ENCODE measurements at regions not wholly inside any gene's neighbourhood (a gene's known extent, or its start where the extent isn't known, plus 50 kb on each side); places are given as distances from the start of the nearest gene placed in this dataset.

- no peak for DNase-seq (ENCODE audit: low read depth)
Observed at GRCh38 chr5:56480705-56481427, 247.7 kb upstream of the ANKRD55 start.

- DNase-seq (ENCODE audit: low read depth) = no peak
Observed at GRCh38 chr5:56480078-56480704, 247.1 kb upstream of the ANKRD55 start.

- no peak for DNase-seq (ENCODE audit: low read depth)
Observed at GRCh38 chr5:56479696-56480077, 246.6 kb upstream of the ANKRD55 start.

- no peak for DNase-seq (ENCODE audit: low read depth)
Observed at GRCh38 chr5:56479126-56479525, 246.0 kb upstream of the ANKRD55 start.

DNA sequence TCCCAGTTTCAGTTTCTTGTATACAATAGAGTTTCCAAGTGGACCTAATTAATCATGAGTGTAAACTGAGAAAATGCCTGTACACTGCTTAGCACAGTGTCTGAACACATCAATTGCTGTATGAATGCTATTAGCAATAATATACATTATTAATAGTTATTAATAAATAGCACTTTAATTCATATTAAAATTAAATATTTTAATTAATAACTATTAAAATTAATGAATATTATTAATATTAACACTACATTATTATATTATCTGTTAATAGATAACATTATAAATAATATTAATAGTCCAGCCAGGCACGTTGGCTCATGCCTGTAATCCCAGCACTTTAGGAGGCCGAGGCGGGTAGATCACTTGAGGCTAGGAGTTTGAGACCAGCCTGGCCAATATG is 244.9 kb upstream of the ANKRD55 start:
- DNase-seq (ENCODE audit: low read depth) = no peak

GRCh38 chr5:56476487-56476856 is 243.3 kb upstream of the ANKRD55 start:
- DNase-seq (ENCODE audit: low read depth) = no peak

- no peak for DNase-seq (ENCODE audit: low read depth)
Observed at GRCh38 chr5:56475689-56476486, 242.8 kb upstream of the ANKRD55 start.

DNA sequence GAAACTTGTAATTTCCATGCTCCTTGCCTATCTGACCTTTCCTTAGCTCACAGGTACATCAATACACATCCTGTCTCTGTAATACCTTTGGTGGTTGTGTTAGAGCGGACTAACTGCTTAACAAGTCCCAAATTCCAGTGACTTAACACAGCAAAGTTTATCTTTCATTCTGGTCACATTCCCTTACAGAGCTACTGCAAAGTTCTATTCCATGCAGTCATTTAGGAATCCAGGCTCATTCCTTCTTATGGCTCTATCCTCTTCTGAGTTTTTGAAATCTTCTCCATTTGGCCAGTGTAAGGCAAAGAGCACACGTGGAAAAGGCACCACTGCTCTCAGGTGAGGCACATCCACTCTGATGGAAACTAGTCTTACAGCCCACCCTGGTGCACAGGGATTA is 238.6 kb upstream of the ANKRD55 start:
- no peak for DNase-seq (ENCODE audit: low read depth)

DNA sequence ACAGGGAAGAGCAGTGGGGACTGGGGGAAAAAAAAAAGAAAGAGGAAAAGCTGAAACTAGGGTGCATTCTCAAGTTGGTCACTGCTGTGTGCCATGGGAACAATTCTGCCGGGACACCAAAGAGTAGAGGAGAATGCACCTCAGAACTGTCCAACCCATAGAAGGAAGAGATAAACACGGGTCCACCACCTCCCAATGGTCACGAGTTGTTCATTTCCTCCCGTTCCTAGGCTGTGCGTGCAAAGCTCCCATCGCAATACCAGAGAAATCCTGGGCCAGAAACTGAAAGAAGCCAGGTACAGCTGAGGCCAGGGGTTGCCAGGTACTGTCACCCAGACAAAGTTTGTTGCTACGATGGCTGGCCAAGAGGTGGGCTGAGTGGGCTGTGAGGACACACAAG is 236.9 kb upstream of the ANKRD55 start:
- no peak for DNase-seq (ENCODE audit: low read depth)

DNA sequence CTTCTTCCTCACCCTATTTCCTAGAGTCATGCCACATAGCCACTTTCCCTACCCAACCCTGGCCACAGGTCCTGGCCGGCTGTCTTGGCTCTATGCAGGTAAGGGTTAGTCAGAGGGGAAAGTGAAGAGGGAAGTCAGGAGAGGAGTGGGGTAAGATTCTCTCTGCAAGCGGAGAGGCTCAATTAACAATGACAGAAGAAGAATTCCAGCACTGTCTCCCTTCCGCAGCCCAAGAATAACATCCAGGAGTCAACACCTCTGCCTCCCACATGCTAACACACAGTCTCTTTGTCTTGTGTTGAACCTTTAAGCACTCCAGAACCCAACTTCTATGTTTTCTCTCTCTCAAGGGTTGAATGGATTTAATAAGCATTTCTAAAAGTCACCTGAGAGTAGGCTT is 235.1 kb upstream of the ANKRD55 start:
- DNase-seq (ENCODE audit: low read depth) = no peak

DNA sequence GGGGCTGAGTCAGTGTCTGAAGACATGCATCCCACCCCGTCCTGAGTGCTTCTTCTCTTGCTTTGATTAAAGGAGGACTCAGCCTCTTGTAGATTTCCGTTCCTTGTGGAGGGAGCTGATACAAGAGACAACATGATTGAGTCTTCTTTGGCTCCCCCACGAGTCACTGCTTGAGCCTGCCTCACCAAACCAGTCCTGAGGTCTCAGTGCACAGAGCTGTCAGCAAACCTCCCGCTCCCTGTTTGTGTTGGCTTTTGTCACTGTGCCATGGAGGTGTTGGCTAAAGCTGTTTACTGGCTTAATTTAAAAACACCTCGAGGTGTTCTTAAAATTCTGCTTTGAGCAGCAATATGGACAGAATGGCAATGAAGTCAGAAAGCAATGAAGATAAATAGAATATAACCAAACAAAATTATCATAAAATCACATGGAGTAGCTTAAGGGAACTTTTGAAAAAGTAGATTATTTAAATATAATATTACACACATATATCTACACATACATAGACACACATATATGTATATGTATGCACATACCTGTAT is 234.1 kb upstream of the ANKRD55 start:
- DNase-seq (ENCODE audit: low read depth) = no peak

- DNase-seq (ENCODE audit: low read depth) = no peak
Observed at GRCh38 chr5:56466136-56466816, 233.1 kb upstream of the ANKRD55 start.

- no peak for DNase-seq (ENCODE audit: low read depth)
Observed at GRCh38 chr5:56465769-56466135, 232.6 kb upstream of the ANKRD55 start.

GRCh38 chr5:56464935-56465768 is 232.0 kb upstream of the ANKRD55 start:
- no peak for DNase-seq (ENCODE audit: low read depth)

DNA sequence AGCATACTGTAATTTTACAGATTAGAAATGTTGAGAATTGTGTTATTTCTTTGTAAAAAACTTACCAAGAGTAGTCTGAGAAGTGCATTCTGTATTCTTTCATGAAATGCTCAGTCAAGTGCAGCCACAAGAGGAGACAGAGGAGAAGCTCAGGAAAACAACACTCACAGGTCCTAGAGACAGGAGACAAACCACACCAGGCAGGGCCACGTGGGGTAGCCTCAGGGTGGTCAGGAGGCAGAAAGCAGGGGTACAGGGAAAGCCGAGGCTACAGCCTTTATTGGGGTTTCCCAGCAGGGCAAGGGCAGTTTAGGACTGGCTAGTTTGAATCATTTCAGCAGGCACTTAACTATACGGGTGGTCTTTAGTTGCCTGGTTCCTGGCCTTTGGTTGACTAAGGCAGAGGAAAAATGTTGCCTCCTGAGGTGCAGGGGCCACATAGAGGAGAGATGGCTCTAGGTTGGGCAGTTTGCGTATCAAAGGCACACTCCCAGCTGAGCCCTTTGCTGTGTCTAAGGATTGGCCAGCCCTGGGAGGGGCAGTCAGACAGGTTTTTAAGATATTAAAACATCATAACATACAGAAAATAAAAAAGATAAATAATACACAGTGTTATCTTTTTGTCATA is 230.9 kb upstream of the ANKRD55 start:
- no peak for DNase-seq (ENCODE audit: low read depth)

DNA sequence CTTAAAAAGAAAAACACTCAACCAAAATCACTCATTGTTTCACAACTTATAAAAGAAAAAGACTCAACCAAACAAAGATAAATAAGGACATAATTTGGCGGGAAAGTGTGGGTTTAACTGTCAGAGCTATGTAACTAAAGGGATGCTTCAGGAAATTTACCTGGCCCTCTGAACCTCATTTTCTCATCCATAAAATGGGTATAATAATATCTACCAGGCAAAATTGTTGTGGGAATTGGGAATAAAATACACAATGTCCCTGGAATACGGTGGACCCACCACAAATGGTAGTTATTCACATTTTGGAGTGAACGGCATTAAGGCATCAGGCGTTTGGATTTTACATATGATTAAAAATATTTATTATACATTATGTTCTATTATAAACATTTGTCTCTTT is 228.5 kb upstream of the ANKRD55 start:
- no peak for DNase-seq (ENCODE audit: low read depth)

- no peak for DNase-seq (ENCODE audit: low read depth)
Observed at GRCh38 chr5:56460681-56461191, 227.6 kb upstream of the ANKRD55 start.

GRCh38 chr5:56460195-56460546 is 227.0 kb upstream of the ANKRD55 start:
- no peak for DNase-seq (ENCODE audit: low read depth)

- no peak for DNase-seq (ENCODE audit: low read depth)
Observed at GRCh38 chr5:56459394-56460194, 226.5 kb upstream of the ANKRD55 start.

Data from CMK (cell line).